ENCODE measurements at regions not wholly inside any gene's neighbourhood (a gene's known extent, or its start where the extent isn't known, plus 50 kb on each side); places are given as distances from the start of the nearest gene placed in this dataset.

DNA sequence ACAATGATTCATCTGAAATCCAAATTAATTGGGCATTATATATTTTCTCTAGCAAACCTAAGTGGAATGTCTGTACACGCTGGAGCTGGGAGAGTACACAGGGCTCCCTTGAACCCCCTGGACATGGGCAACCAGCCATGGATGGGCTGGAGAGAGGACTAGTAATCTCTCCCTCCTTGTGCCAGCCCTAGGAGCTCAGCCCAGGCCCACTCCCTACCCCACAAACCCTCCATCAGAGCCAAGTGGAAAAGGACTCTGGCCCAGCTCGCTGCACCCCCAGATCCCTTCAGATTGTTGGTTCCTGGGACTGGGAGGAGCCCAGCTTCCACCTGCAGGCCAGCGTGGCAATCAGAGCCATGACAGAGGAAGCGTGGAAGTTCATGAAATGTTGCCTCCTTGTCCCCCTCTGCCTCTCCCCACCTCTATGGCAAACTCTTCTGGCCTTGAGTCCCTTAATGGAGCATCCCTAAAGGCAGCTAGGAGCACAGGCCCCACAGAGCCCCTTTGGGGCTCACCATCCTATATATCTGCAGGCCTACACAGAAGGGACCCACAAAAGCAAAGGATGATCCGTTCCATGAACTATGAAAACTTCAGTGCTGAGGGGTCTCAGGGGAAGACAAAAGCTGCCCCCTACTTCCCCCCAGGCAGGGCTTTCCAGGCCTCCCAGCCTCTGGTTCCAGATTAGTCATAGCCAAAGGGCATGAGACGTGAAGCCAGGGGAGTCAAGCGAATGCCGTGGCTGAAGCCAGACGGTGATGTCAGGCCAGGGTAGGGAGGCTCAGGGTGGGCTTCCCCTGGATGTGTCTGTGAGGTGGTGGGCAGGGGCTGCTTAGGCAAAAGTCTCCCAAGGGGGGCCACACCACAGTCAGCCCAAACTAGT is 126.4 kb upstream of the MAFB start:
- H3K4me1 ChIP-seq, result no peaks in the 10 kb centered on the region
- TF ChIP-seq, protein P1, sequence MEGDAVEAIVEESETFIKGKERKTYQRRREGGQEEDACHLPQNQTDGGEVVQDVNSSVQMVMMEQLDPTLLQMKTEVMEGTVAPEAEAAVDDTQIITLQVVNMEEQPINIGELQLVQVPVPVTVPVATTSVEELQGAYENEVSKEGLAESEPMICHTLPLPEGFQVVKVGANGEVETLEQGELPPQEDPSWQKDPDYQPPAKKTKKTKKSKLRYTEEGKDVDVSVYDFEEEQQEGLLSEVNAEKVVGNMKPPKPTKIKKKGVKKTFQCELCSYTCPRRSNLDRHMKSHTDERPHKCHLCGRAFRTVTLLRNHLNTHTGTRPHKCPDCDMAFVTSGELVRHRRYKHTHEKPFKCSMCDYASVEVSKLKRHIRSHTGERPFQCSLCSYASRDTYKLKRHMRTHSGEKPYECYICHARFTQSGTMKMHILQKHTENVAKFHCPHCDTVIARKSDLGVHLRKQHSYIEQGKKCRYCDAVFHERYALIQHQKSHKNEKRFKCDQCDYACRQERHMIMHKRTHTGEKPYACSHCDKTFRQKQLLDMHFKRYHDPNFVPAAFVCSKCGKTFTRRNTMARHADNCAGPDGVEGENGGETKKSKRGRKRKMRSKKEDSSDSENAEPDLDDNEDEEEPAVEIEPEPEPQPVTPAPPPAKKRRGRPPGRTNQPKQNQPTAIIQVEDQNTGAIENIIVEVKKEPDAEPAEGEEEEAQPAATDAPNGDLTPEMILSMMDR (IDR thresholded peaks at IDR 0.05; ENCODE audit: low read depth, low read length), result no peak
- no peaks in the 10 kb centered on the region for H3K9me3 ChIP-seq
- no peak for DNase-seq
- no peak overlapping the region for H3K4me3 ChIP-seq (ENCODE audit: low read depth, low read length)
- H3K27me3 ChIP-seq, result no peaks in the 10 kb centered on the region; the same call in 1 of the 2 replicates
- H3K36me3 ChIP-seq, result no peaks in the 10 kb centered on the region

DNA sequence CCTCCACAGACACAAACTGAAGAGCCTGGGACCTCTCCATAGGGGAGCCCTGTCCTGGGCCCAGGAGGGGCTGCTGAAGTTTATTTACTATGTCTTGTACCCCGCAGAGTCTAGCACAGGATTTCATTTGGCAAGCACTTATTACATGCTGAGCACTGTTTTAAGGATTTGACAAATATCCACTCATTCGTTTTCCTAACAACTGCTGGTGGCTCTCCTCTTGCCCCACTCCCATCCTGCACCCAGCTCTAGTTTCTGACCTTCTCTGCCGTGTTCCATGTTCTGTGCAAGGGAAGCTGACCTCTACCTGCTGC is 127.0 kb upstream of the MAFB start:
- Histone ChIP-seq H3K27me3 (no peaks in the 10 kb centered on the region; the same call in 1 of the 2 replicates), H3K9me3 (no peaks in the 10 kb centered on the region), H3K4me3 (ENCODE audit: low read depth, low read length) (no peak overlapping the region), H3K36me3 (no peaks in the 10 kb centered on the region), H3K4me1 (no peaks in the 10 kb centered on the region)
- no peak for DNase-seq
- TF ChIP-seq, protein P1 (IDR thresholded peaks at IDR 0.05; ENCODE audit: low read depth, low read length), result no peak

DNA sequence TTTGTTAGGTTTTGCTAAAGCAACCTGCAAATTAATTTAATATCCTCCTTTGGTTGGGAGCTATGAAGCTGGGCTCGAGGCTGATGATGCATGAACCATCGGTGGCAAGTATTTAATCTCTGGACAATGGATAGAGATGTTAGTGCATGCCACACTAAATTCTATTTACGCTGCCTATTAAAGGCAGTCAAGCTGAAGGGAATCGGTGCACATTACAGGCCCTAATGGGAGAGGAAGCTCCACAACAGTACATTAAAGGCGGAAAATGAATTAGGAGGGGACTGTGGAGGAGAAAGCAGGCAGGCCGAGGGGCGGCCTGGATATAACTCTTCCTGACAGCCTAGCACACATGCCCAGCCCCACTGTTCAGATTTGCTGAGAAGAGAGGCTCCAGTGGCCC is 132.4 kb upstream of the MAFB start:
- TF ChIP-seq, protein P1 (IDR thresholded peaks at IDR 0.05; ENCODE audit: low read depth, low read length), result no peak
- Histone ChIP-seq H3K9me3 (no peaks in the 10 kb centered on the region), H3K36me3 (no peaks in the 10 kb centered on the region), H3K4me1 (no peaks in the 10 kb centered on the region), H3K27me3 (peaks cover 7% of the 10 kb centered on the region; the same call in 1 of the 2 replicates), H3K4me3 (ENCODE audit: low read depth, low read length) (no peak overlapping the region)
- DNase-seq, result no peak

DNA sequence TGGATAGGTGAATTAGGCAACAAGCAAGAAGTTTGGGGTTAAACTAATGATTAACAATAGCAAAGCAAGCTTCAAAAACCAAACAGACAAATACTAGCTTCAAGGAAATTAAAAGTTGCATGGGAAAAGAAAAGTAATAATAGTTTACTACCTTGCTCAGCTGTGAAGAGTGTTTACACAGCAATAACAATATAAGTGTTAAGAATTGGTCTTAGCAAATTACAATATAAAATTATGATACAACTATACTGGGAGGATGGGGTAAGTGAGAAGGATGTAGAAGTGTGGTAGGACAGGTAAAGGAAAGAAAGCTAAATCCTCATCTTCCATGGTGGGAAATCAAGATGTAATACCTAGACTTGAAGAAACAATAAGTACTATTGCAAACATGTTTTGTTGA is 137.7 kb upstream of the MAFB start:
- no peaks in the 10 kb centered on the region for H3K36me3 ChIP-seq
- DNase-seq, result no peak
- no peak overlapping the region for H3K4me3 ChIP-seq (ENCODE audit: low read depth, low read length)
- H3K27me3 ChIP-seq, result peaks cover 7% of the 10 kb centered on the region; the same call in 1 of the 2 replicates
- H3K9me3 ChIP-seq, result no peaks in the 10 kb centered on the region
- H3K4me1 ChIP-seq, result no peaks in the 10 kb centered on the region
- TF ChIP-seq, protein P1 (IDR thresholded peaks at IDR 0.05; ENCODE audit: low read depth, low read length), result no peak

DNA sequence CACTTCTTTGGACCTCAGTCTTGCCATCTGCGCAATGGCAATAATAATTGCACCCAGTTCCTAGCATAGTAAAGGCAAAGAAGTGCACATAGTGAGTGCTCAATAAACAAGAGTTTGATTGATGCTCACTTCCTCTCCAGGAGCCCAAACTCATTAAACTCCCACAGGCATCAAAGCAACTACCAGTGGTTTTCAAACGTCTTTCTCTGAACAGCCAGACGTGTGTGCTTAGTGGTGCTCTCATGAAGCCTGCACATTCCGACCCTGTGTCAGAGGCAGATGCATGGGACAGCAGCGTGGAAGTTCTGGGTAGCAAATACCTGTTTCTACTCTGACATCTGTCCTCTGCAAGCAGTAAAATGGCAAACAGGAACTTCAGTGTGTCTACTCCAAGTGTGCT is 146.3 kb upstream of the MAFB start:
- Histone ChIP-seq H3K27me3 (no peaks in the 10 kb centered on the region), H3K36me3 (no peaks in the 10 kb centered on the region), H3K4me1 (no peaks in the 10 kb centered on the region), H3K4me3 (ENCODE audit: low read depth, low read length) (no peak overlapping the region), H3K9me3 (no peaks in the 10 kb centered on the region)
- no peak for DNase-seq
- TF ChIP-seq, protein P1 (IDR thresholded peaks at IDR 0.05; ENCODE audit: low read depth, low read length), result no peak

DNA sequence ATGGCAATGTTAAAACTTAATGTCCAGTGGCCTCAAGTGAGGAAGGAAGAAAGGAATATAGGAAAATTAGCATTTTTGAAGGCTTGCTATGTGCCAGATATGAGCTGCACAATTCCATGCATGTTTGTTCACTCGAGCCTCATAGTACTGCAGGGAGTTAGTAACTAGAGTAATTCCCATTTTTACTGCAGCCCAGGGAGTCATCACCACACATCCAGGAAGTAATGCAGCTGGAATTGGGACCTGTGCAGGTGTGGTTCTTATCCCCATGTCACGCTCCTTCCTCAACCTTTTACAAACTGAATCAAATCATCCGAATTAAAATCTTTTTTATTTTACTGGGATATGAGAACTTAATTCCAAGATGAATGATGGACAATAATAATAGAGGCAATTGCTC is 149.5 kb upstream of the MAFB start:
- Histone ChIP-seq H3K4me1 (no peaks in the 10 kb centered on the region), H3K36me3 (no peaks in the 10 kb centered on the region), H3K4me3 (ENCODE audit: low read depth, low read length) (no peak overlapping the region), H3K27me3 (no peaks in the 10 kb centered on the region; the same call in 1 of the 2 replicates), H3K9me3 (no peaks in the 10 kb centered on the region)
- DNase-seq, result no peak
- TF ChIP-seq, protein P1 (IDR thresholded peaks at IDR 0.05; ENCODE audit: low read depth, low read length), result no peak
